ENCODE measurements at regions not wholly inside any gene's neighbourhood (a gene's known extent, or its start where the extent isn't known, plus 50 kb on each side); places are given as distances from the start of the nearest gene placed in this dataset.

- no peak for TF ChIP-seq CTCF (IDR thresholded peaks at IDR 0.05; ENCODE audit: unreplicated experiment)
- no peak overlapping the region for H3K27ac Mint-ChIP-seq
- peaks cover 23% of the 10 kb centered on the region for H3K4me1 Mint-ChIP-seq
- H3K27me3 Mint-ChIP-seq (ENCODE audit: low read depth), result no peaks in the 10 kb centered on the region
- H3K4me3 Mint-ChIP-seq, result no peak overlapping the region
- no peaks in the 10 kb centered on the region for H3K9me3 Mint-ChIP-seq
- DNase-seq (ENCODE audit: low spot score in 2 of 2, unreplicated experiment in 2 of 2), result no peak
- H3K36me3 Mint-ChIP-seq, result no peaks in the 10 kb centered on the region
Observed at GRCh38 chr3:193842832-193843473, 249.9 kb downstream of the OPA1 start.

- no peaks in the 10 kb centered on the region for H3K36me3 Mint-ChIP-seq
- H3K27me3 Mint-ChIP-seq (ENCODE audit: low read depth), result no peaks in the 10 kb centered on the region
- H3K27ac Mint-ChIP-seq, result peak overlapping the region; percentile 71
- DNase-seq (ENCODE audit: low spot score in 2 of 2, unreplicated experiment in 2 of 2), result no peak
- no peak for TF ChIP-seq CTCF (IDR thresholded peaks at IDR 0.05; ENCODE audit: unreplicated experiment)
- no peak overlapping the region for H3K4me3 Mint-ChIP-seq
- no peaks in the 10 kb centered on the region for H3K9me3 Mint-ChIP-seq
- H3K4me1 Mint-ChIP-seq, result peaks cover 23% of the 10 kb centered on the region
Observed at GRCh38 chr3:193843474-193844301, 250.7 kb downstream of the OPA1 start.

GRCh38 chr3:193844472-193844871 lies 251.5 kb downstream of the OPA1 start:
- H3K4me1 Mint-ChIP-seq, result peaks cover 23% of the 10 kb centered on the region
- no peak for DNase-seq (ENCODE audit: low spot score in 2 of 2, unreplicated experiment in 2 of 2)
- no peak for TF ChIP-seq CTCF (IDR thresholded peaks at IDR 0.05; ENCODE audit: unreplicated experiment)
- H3K27ac Mint-ChIP-seq, result no peak overlapping the region
- no peak overlapping the region for H3K4me3 Mint-ChIP-seq
- H3K27me3 Mint-ChIP-seq (ENCODE audit: low read depth), result no peaks in the 10 kb centered on the region
- H3K9me3 Mint-ChIP-seq, result peaks cover 2% of the 10 kb centered on the region
- no peaks in the 10 kb centered on the region for H3K36me3 Mint-ChIP-seq

GRCh38 chr3:193845144-193845543 lies 252.1 kb downstream of the OPA1 start:
- Mint-ChIP-seq H3K4me3 (no peak overlapping the region), H3K27ac (no peak overlapping the region), H3K27me3 (ENCODE audit: low read depth) (no peaks in the 10 kb centered on the region), H3K36me3 (no peaks in the 10 kb centered on the region), H3K9me3 (peaks cover 3% of the 10 kb centered on the region), H3K4me1 (peaks cover 24% of the 10 kb centered on the region)
- DNase-seq (ENCODE audit: low spot score in 2 of 2, unreplicated experiment in 2 of 2), result no peak
- no peak for TF ChIP-seq CTCF (IDR thresholded peaks at IDR 0.05; ENCODE audit: unreplicated experiment)

- H3K4me1 Mint-ChIP-seq, result peaks cover 35% of the 10 kb centered on the region
- TF ChIP-seq CTCF (IDR thresholded peaks at IDR 0.05; ENCODE audit: unreplicated experiment), result no peak
- H3K9me3 Mint-ChIP-seq, result peaks cover 3% of the 10 kb centered on the region
- no peak overlapping the region for H3K4me3 Mint-ChIP-seq
- no peaks in the 10 kb centered on the region for H3K36me3 Mint-ChIP-seq
- H3K27me3 Mint-ChIP-seq (ENCODE audit: low read depth), result no peaks in the 10 kb centered on the region
- H3K27ac Mint-ChIP-seq, result no peak overlapping the region
- no peak for DNase-seq (ENCODE audit: low spot score in 2 of 2, unreplicated experiment in 2 of 2)
Observed at GRCh38 chr3:193846569-193846968, 253.6 kb downstream of the OPA1 start.
